Gastroesophageal sphincter (tissue), 4 donors: ENCODE measurements at regions not wholly inside any gene's neighbourhood (a gene's known extent, or its start where the extent isn't known, plus 50 kb on each side); places are given as distances from the start of the nearest gene placed in this dataset.

Experiments used
- ATAC-seq: fragments of 150-250 bp; one replicate; pipeline ENCODE4 v1.9.1; 2016; ENCODE audit warnings: mild to moderate bottlenecking, moderate library complexity
- H3K27ac ChIP-seq, 4 donors: fragments of 200-600 bp; sonication (generic) in 3 of 4; 1 replicate in 3 of 4; 2 replicates in 1 of 4; pipeline ENCODE4 v1.5.1; 2016 to 2019
- H3K27me3 ChIP-seq: fragments of 200-600 bp; sonication (generic); one replicate; pipeline ENCODE4 v1.5.1; 2019
- H3K36me3 ChIP-seq, 2 donors: fragments of 200-600 bp; sonication (generic); one replicate each; pipeline ENCODE4 v1.5.1; 2019; ENCODE audit warnings: control low read depth in 1 of 2
- H3K4me1 ChIP-seq, 3 donors: fragments of 200-600 bp; sonication (generic); 1 replicate in 2 of 3; 2 replicates in 1 of 3; pipeline ENCODE4 v1.5.1; 2016 to 2019; ENCODE audit warnings: control low read depth in 2 of 3
- H3K4me3 ChIP-seq, 2 donors: fragments of 200-600 bp; sonication (generic); one replicate each; pipeline ENCODE4 v1.5.1; 2019; ENCODE audit warnings: mild to moderate bottlenecking in 1 of 2, moderate library complexity in 1 of 2
- H3K9me3 ChIP-seq, 3 donors: fragments of 200-600 bp; sonication (generic); one replicate each; pipeline ENCODE4 v1.5.1; 2017 to 2019; ENCODE audit warnings: control low read depth in 2 of 3
- EP300 ChIP-seq: sonication (generic); formaldehyde crosslinking; IDR thresholded peaks from one replicate; pipeline ENCODE4 v1.6.1; 2017; ENCODE audit warnings: antibody characterized with exemption, mild to moderate bottlenecking
- POLR2A ChIP-seq, 2 donors: fragments of 450-650 bp; IDR thresholded peaks; one replicate each; pipeline ENCODE4 v1.6.1; 2017; ENCODE audit warnings: antibody characterized with exemption in 2 of 2, mild to moderate bottlenecking in 2 of 2, moderate library complexity in 1 of 2
- POLR2AphosphoS5 ChIP-seq: sonication (generic); formaldehyde crosslinking; IDR thresholded peaks from one replicate; pipeline ENCODE4 v1.6.1; 2017; ENCODE audit warnings: antibody characterized with exemption
- WGBS, 2 donors: methylation state at CpG; one replicate each; pipeline ENCODE4 v1.1.5; 2018; ENCODE audit warnings: low coverage in 1 of 2; 5-methylcytosine and 5-hydroxymethylcytosine counted together
- TF ChIP-seq, protein P1 (sequence below), 4 experiments: fragments of 200-600 bp in 2 of 4; fragments of 450-650 bp in 2 of 4; sonication (generic) in 1 of 4; IDR thresholded peaks; one replicate each; pipeline ENCODE4 v1.5.1; 2017 to 2019; ENCODE audit warnings: antibody characterized with exemption in 4 of 4, mild to moderate bottlenecking in 2 of 4, moderate library complexity in 2 of 4

DNA sequence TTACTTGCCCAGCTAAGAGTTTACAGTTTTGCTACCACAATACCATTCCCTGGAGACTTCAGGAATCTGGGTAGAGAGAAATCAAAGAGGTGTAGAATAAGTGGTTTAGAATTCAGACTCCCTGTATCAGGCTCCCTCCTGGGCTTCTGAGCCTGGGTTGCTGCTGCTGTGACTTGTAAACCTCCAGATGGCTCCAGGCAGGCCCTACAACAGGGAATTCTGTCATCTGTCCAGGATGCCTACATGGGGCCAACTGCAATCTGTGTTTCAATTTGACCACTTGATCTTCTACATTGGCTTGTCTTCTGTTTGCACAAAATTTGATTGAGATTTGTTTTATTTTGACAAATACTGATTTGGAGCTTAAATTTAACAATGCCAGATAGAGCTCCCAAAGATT lies 183.9 kb downstream of the RAD51AP2 start:
- H3K27me3 ChIP-seq, result no peaks in the 10 kb centered on the region
- no peaks in the 10 kb centered on the region for H3K36me3 ChIP-seq
- no peak for ATAC-seq
- no peaks in the 10 kb centered on the region for H3K4me1 ChIP-seq
- TF ChIP-seq EP300 (no peak), POLR2A (IDR thresholded peaks at IDR 0.05) (no peak), POLR2AphosphoS5 (no peak)
- TF ChIP-seq, protein P1, sequence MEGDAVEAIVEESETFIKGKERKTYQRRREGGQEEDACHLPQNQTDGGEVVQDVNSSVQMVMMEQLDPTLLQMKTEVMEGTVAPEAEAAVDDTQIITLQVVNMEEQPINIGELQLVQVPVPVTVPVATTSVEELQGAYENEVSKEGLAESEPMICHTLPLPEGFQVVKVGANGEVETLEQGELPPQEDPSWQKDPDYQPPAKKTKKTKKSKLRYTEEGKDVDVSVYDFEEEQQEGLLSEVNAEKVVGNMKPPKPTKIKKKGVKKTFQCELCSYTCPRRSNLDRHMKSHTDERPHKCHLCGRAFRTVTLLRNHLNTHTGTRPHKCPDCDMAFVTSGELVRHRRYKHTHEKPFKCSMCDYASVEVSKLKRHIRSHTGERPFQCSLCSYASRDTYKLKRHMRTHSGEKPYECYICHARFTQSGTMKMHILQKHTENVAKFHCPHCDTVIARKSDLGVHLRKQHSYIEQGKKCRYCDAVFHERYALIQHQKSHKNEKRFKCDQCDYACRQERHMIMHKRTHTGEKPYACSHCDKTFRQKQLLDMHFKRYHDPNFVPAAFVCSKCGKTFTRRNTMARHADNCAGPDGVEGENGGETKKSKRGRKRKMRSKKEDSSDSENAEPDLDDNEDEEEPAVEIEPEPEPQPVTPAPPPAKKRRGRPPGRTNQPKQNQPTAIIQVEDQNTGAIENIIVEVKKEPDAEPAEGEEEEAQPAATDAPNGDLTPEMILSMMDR (IDR thresholded peaks at IDR 0.05), result no peak
- no peak overlapping the region for H3K4me3 ChIP-seq
- H3K27ac ChIP-seq, result no peak overlapping the region
- H3K9me3 ChIP-seq, result no peaks in the 10 kb centered on the region

DNA sequence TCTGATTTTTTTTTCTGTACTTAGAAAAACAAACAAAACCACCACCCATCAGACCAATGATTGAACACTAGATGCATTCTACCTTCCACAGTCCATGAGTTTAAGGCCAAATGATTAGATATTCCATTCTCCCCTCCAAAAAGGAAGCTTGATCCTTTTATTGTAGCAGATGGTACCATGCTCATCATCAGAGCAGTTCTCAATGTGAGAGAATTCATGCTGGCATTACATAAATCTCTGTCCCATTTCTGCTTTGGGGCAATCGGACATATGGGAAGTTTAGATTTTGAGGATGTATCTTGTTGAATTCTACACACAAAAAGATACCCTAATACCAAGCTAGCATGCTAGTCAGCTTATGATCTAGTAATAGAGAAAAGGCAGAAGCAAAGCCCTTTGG lies 186.6 kb downstream of the RAD51AP2 start:
- no peaks in the 10 kb centered on the region for H3K36me3 ChIP-seq
- 100% methylated on average over 1 of the region's 1 CpG; no CpG with 5 or more reads in 1 of the 2 donors for WGBS, 2 donors
- no peak for TF ChIP-seq POLR2A (IDR thresholded peaks at IDR 0.05)
- TF ChIP-seq POLR2AphosphoS5, result no peak
- TF ChIP-seq, protein P1 (IDR thresholded peaks at IDR 0.05), result no peak
- TF ChIP-seq EP300, result no peak
- no peak for ATAC-seq
- H3K27ac ChIP-seq, result no peak overlapping the region
- H3K9me3 ChIP-seq, result no peaks in the 10 kb centered on the region
- no peaks in the 10 kb centered on the region for H3K27me3 ChIP-seq
- no peak overlapping the region for H3K4me3 ChIP-seq
- no peaks in the 10 kb centered on the region for H3K4me1 ChIP-seq

DNA sequence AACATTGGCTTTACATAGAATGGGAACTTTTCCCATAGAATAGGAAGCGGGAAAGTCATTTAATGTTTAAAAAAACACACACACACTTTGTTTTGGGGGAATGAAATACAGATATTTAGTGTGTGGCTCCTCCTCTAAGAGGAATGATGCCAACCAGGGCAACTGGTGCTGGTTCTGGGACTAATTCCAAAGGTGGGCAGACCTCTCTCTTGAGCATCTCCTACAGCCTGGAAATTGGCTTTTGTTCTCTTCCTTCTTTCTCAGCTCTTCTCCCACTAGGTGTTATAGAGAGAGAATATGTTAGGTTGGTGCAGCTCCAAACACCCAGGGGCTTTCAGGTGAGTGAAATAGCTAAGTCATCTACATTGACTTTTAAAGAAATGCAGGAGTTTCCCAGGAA lies 190.1 kb downstream of the RAD51AP2 start:
- H3K9me3 ChIP-seq, result no peaks in the 10 kb centered on the region
- no peak for ATAC-seq
- WGBS, 2 donors, result 67 to 91% methylated on average over 1 of the region's 1 CpG
- no peaks in the 10 kb centered on the region for H3K4me1 ChIP-seq
- no peaks in the 10 kb centered on the region for H3K27me3 ChIP-seq
- TF ChIP-seq POLR2A (IDR thresholded peaks at IDR 0.05), result no peak
- TF ChIP-seq POLR2AphosphoS5, result no peak
- TF ChIP-seq EP300, result no peak
- TF ChIP-seq, protein P1 (IDR thresholded peaks at IDR 0.05), result no peak
- H3K36me3 ChIP-seq, result no peaks in the 10 kb centered on the region
- H3K4me3 ChIP-seq, result no peak overlapping the region
- no peak overlapping the region for H3K27ac ChIP-seq

DNA sequence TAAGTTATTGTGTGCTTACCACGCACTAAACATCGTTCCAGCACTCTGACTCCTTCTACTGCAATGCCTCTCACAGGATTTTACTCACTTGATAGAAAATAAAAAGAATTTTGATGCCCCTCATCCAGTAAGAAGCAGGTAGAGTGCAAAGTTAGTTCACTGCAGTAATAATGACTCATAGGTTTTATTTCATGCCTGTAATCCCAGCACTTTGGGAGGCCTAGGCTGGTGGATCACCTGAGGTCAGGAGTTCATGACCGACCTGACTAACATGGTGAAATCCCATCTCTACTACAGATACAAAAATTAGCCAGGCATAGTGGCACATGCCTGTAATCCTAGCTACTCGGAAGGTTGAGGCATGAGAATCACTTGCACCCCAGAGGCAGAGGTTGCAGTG lies 190.6 kb downstream of the RAD51AP2 start:
- Histone ChIP-seq H3K9me3 (no peaks in the 10 kb centered on the region), H3K27ac (no peak overlapping the region), H3K36me3 (no peaks in the 10 kb centered on the region), H3K4me3 (no peak overlapping the region), H3K27me3 (no peaks in the 10 kb centered on the region), H3K4me1 (no peaks in the 10 kb centered on the region)
- 75 to 100% methylated on average over 1 to 2 of the region's 4 CpGs for WGBS, 2 donors
- no peak for TF ChIP-seq EP300
- ATAC-seq, result no peak

DNA sequence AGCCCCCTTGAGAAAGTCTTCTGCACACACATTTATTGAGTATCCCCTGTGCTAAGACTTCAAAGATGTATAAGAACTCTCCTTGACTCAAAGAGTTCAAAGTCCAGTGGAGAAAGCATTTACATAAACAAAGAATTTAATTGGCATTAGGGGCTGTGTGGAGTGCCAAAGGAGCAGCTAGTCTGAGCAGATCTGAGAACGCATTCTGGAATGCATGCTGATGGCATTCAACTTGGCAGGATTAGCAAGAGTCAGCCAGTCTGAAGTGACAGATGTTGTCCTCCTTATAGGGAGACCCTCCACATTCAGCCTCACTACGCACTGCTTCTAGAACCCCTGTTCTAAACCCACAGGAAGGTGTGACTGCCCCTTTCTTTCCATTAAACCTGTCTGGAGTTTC lies 191.5 kb downstream of the RAD51AP2 start:
- WGBS, 2 donors, result 39 to 72% methylated on average over 2 of the region's 2 CpGs
- no peak overlapping the region for H3K27ac ChIP-seq
- H3K36me3 ChIP-seq, result no peaks in the 10 kb centered on the region
- TF ChIP-seq, protein P1 (IDR thresholded peaks at IDR 0.05), result no peak
- H3K4me3 ChIP-seq, result no peak overlapping the region
- ATAC-seq, result no peak
- no peaks in the 10 kb centered on the region for H3K9me3 ChIP-seq
- H3K27me3 ChIP-seq, result no peaks in the 10 kb centered on the region
- no peaks in the 10 kb centered on the region for H3K4me1 ChIP-seq

GRCh38 chr2:17323697-17324096 lies 194.5 kb downstream of the RAD51AP2 start:
- 63 to 94% methylated on average over 5 of the region's 5 CpGs for WGBS, 2 donors
- no peaks in the 10 kb centered on the region for H3K4me1 ChIP-seq
- no peaks in the 10 kb centered on the region for H3K36me3 ChIP-seq
- H3K4me3 ChIP-seq, result no peak overlapping the region
- no peak for ATAC-seq
- H3K9me3 ChIP-seq, result no peaks in the 10 kb centered on the region
- TF ChIP-seq POLR2AphosphoS5 (no peak), EP300 (no peak), POLR2A (IDR thresholded peaks at IDR 0.05) (no peak)
- TF ChIP-seq, protein P1 (IDR thresholded peaks at IDR 0.05), result no peak
- H3K27ac ChIP-seq, result no peak overlapping the region
- H3K27me3 ChIP-seq, result no peaks in the 10 kb centered on the region
